HFFc6 (cell line): ENCODE measurements at regions not wholly inside any gene's neighbourhood (a gene's known extent, or its start where the extent isn't known, plus 50 kb on each side); places are given as distances from the start of the nearest gene placed in this dataset.

Experiments used
- DNase-seq: peaks from one replicate; pipeline ENCODE4 v3.0.0-alpha.2; 2018
- H3K27ac Mint-ChIP-seq: 2 replicates; pipeline ENCODE4 v1.8.0; 2020; ENCODE audit warnings: mild to moderate bottlenecking, mixed read lengths
- H3K27me3 Mint-ChIP-seq: 2 replicates; pipeline ENCODE4 v1.8.0; 2021; ENCODE audit warnings: mild to moderate bottlenecking, moderate library complexity, mixed read lengths; ENCODE audit not compliant: insufficient read depth
- H3K36me3 Mint-ChIP-seq: 2 replicates; pipeline ENCODE4 v1.8.0; 2021; ENCODE audit warnings: low read depth, mixed read lengths
- H3K4me1 Mint-ChIP-seq: 2 replicates; pipeline ENCODE4 v1.8.0; 2020; ENCODE audit warnings: low read depth, mixed read lengths
- H3K4me3 Mint-ChIP-seq: 2 replicates; pipeline ENCODE4 v1.8.0; 2020; ENCODE audit warnings: mild to moderate bottlenecking, moderate library complexity, mixed read lengths
- H3K9me3 Mint-ChIP-seq: 2 replicates; pipeline ENCODE4 v1.8.0; 2020; ENCODE audit warnings: mild to moderate bottlenecking, mixed read lengths
- CTCF ChIP-seq: fragments of 200-600 bp; sonication (generic); IDR thresholded peaks from 2 replicates; pipeline ENCODE4 v1.5.0; 2021; ENCODE audit warnings: antibody characterized with exemption, mild to moderate bottlenecking

GRCh38 chr2:65916785-65917295 is 484.4 kb upstream of the SPRED2 start:
- DNase-seq, result no peak
- no peak overlapping the region for H3K4me3 Mint-ChIP-seq
- no peak overlapping the region for H3K27ac Mint-ChIP-seq
- no peak for TF ChIP-seq CTCF
- no peaks in the 10 kb centered on the region for H3K4me1 Mint-ChIP-seq
- H3K9me3 Mint-ChIP-seq, result peaks cover 9% of the 10 kb centered on the region
- H3K27me3 Mint-ChIP-seq, result no peaks in the 10 kb centered on the region; the same call in 1 of the 2 replicates
- H3K36me3 Mint-ChIP-seq, result no peaks in the 10 kb centered on the region

- no peaks in the 10 kb centered on the region for H3K4me1 Mint-ChIP-seq
- peaks cover 5% of the 10 kb centered on the region; the same call in 1 of the 2 replicates for H3K9me3 Mint-ChIP-seq
- DNase-seq, result no peak
- no peaks in the 10 kb centered on the region for H3K36me3 Mint-ChIP-seq
- H3K27me3 Mint-ChIP-seq, result no peaks in the 10 kb centered on the region; the same call in 1 of the 2 replicates
- no peak overlapping the region for H3K4me3 Mint-ChIP-seq
- H3K27ac Mint-ChIP-seq, result no peak overlapping the region
- no peak for TF ChIP-seq CTCF
Measured at GRCh38 chr2:65916177-65916576, 483.8 kb upstream of the SPRED2 start.

- H3K9me3 Mint-ChIP-seq, result peaks cover 4% of the 10 kb centered on the region; the same call in 1 of the 2 replicates
- H3K36me3 Mint-ChIP-seq, result no peaks in the 10 kb centered on the region
- no peaks in the 10 kb centered on the region for H3K4me1 Mint-ChIP-seq
- H3K27ac Mint-ChIP-seq, result no peak overlapping the region
- H3K4me3 Mint-ChIP-seq, result no peak overlapping the region
- H3K27me3 Mint-ChIP-seq, result no peaks in the 10 kb centered on the region; the same call in 1 of the 2 replicates
- TF ChIP-seq CTCF, result no peak
- no peak for DNase-seq
Measured at GRCh38 chr2:65915273-65915672, 482.9 kb upstream of the SPRED2 start.

GRCh38 chr2:65914244-65914786 is 481.9 kb upstream of the SPRED2 start:
- Mint-ChIP-seq H3K9me3 (peaks cover 4% of the 10 kb centered on the region; the same call in 1 of the 2 replicates), H3K36me3 (no peaks in the 10 kb centered on the region), H3K4me3 (no peak overlapping the region), H3K27ac (no peak overlapping the region), H3K27me3 (no peaks in the 10 kb centered on the region; the same call in 1 of the 2 replicates), H3K4me1 (no peaks in the 10 kb centered on the region)
- no peak for DNase-seq
- no peak for TF ChIP-seq CTCF

GRCh38 chr2:65913813-65914212 is 481.4 kb upstream of the SPRED2 start:
- TF ChIP-seq CTCF, result no peak
- Mint-ChIP-seq H3K27ac (no peak overlapping the region), H3K9me3 (0 out of 2 replicates have a peak, but pooled peaks cover 4% of the 10 kb centered on the region), H3K4me1 (no peaks in the 10 kb centered on the region), H3K36me3 (no peaks in the 10 kb centered on the region), H3K27me3 (no peaks in the 10 kb centered on the region), H3K4me3 (no peak overlapping the region)
- DNase-seq, result no peak
